PC-9 (cell line): ENCODE measurements at regions not wholly inside any gene's neighbourhood (a gene's known extent, or its start where the extent isn't known, plus 50 kb on each side); places are given as distances from the start of the nearest gene placed in this dataset.

Source experiments
- EZH2 ChIP-seq: fragments of 200-600 bp; sonication (generic); IDR thresholded peaks from 2 replicates; pipeline ENCODE4 v1.8.0; 2017; ENCODE audit warnings: antibody characterized with exemption, low read depth
- TF ChIP-seq, protein P1 (sequence below): fragments of 200-600 bp; sonication (generic); conservative IDR thresholded peaks from 2 replicates; pipeline ENCODE4 v1.6.1; 2017; ENCODE audit warnings: mixed run types, antibody characterized with exemption, mild to moderate bottlenecking, moderate library complexity

- no peak for TF ChIP-seq EZH2
- TF ChIP-seq, protein P1, sequence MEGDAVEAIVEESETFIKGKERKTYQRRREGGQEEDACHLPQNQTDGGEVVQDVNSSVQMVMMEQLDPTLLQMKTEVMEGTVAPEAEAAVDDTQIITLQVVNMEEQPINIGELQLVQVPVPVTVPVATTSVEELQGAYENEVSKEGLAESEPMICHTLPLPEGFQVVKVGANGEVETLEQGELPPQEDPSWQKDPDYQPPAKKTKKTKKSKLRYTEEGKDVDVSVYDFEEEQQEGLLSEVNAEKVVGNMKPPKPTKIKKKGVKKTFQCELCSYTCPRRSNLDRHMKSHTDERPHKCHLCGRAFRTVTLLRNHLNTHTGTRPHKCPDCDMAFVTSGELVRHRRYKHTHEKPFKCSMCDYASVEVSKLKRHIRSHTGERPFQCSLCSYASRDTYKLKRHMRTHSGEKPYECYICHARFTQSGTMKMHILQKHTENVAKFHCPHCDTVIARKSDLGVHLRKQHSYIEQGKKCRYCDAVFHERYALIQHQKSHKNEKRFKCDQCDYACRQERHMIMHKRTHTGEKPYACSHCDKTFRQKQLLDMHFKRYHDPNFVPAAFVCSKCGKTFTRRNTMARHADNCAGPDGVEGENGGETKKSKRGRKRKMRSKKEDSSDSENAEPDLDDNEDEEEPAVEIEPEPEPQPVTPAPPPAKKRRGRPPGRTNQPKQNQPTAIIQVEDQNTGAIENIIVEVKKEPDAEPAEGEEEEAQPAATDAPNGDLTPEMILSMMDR: no peak
Observed at GRCh38 chr16:87119748-87120147, 197.4 kb downstream of the C16orf95 start.
